Common myeloid progenitor, CD34-positive (primary cell): ENCODE measurements at regions not wholly inside any gene's neighbourhood (a gene's known extent, or its start where the extent isn't known, plus 50 kb on each side); places are given as distances from the start of the nearest gene placed in this dataset.

Experiments
- CTCF ChIA-PET: fragments of 350-600 bp; sonication (Branson Sonifier 250); formaldehyde crosslinking; loops from one replicate; lab custom pipeline; 2021; ENCODE audit warnings: antibody characterized with exemption; lab: Charles Lee
- POLR2A ChIA-PET: fragments of 350-600 bp; sonication (Branson Sonifier 250); formaldehyde crosslinking; loops from one replicate; lab custom pipeline; 2021; ENCODE audit warnings: antibody characterized with exemption; lab: Charles Lee
- DNase-seq, 3 donors: peaks; one replicate each; pipeline versions ENCODE4 v3.0.0 to v3.0.0-alpha.2; 2013
- H3K27ac ChIP-seq, 2 experiments: 1 replicate in 1 of 2; 2 replicates in 1 of 2; pipeline ENCODE4 v1.7.0; 2013; ENCODE audit warnings: inconsistent platforms in 2 of 2, low read length in 2 of 2, mild to moderate bottlenecking in 2 of 2, low read depth in 1 of 2, moderate library complexity in 1 of 2; ENCODE audit not compliant: severe bottlenecking in 2 of 2, insufficient read depth in 1 of 2, poor library complexity in 1 of 2
- H3K27me3 ChIP-seq, 5 experiments: replicated peaks in 2 of 5; 1 replicate in 3 of 5; 2 replicates in 2 of 5; pipeline versions ENCODE4 v1.6.1 to v1.7.0; 2013; ENCODE audit warnings: low read length in 4 of 5, mild to moderate bottlenecking in 2 of 5, moderate library complexity in 2 of 5, inconsistent platforms in 1 of 5; ENCODE audit not compliant: insufficient read depth in 5 of 5, control insufficient read depth in 4 of 5
- H3K36me3 ChIP-seq, 4 experiments: 1 replicate in 2 of 4; 2 replicates in 2 of 4; pipeline versions ENCODE4 v1.6.1 to v1.7.0; 2013; ENCODE audit warnings: low read length in 3 of 4, control low read depth in 1 of 4, mild to moderate bottlenecking in 1 of 4; ENCODE audit not compliant: control insufficient read depth in 4 of 4, insufficient read depth in 4 of 4
- H3K4me1 ChIP-seq, 4 experiments: 1 replicate in 3 of 4; 2 replicates in 1 of 4; pipeline versions ENCODE4 v1.6.1 to v1.7.1; 2013; ENCODE audit warnings: low read length in 3 of 4, mild to moderate bottlenecking in 3 of 4, control low read depth in 1 of 4, inconsistent platforms in 1 of 4, moderate library complexity in 1 of 4; ENCODE audit not compliant: control insufficient read depth in 4 of 4, insufficient read depth in 4 of 4; ENCODE audit errors: control extremely low read depth in 1 of 4
- H3K4me3 ChIP-seq, 7 experiments: 1 replicate in 4 of 7; 2 replicates in 3 of 7; pipeline versions ENCODE4 v1.5.1 to v1.7.0; 2013; ENCODE audit warnings: mild to moderate bottlenecking in 7 of 7, low read length in 6 of 7, moderate library complexity in 6 of 7, inconsistent platforms in 2 of 7, low read depth in 2 of 7, control low read depth in 1 of 7; ENCODE audit not compliant: insufficient read depth in 4 of 7, control insufficient read depth in 1 of 7; ENCODE audit errors: extremely low read depth in 1 of 7
- H3K9me3 ChIP-seq, 5 experiments: 1 replicate in 4 of 5; 2 replicates in 1 of 5; pipeline versions ENCODE4 v1.6.1 to v1.7.1; 2013; ENCODE audit warnings: low read length in 4 of 5, mild to moderate bottlenecking in 2 of 5, inconsistent platforms in 1 of 5, low read depth in 1 of 5, moderate library complexity in 1 of 5; ENCODE audit not compliant: control insufficient read depth in 4 of 5, insufficient read depth in 2 of 5; ENCODE audit errors: control extremely low read depth in 1 of 5
- WGBS: methylation state at CpG from one replicate; pipeline ENCODE4 v1.1.5; 2013; ENCODE audit not compliant: insufficient coverage; 5-methylcytosine and 5-hydroxymethylcytosine counted together

- Histone ChIP-seq H3K27me3 (no peaks in the 10 kb centered on the region), H3K36me3 (no peaks in the 10 kb centered on the region), H3K9me3 (no peaks in the 10 kb centered on the region), H3K27ac (no peak overlapping the region), H3K4me1 (peaks cover 5 to 14% (median 13%) of the 10 kb centered on the region in 4 experiments), H3K4me3 (peak overlapping the region in 4 of 7 experiments; percentile 7 to 52 (median 48))
- peak; percentile 50 to 93 (median 92) for DNase-seq
- 9% methylated on average over 9 of the region's 14 CpGs for WGBS
- CTCF ChIA-PET = no interaction called here
- POLR2A ChIA-PET = interaction anchor here (0.5 kb wide), 1 partner anchor 113 kb away, joined by 3 read pairs; no protein-coding TSS in a partner anchor
Observed at GRCh38 chr9:89701221-89701798, 96.5 kb downstream of the GADD45G start.

GRCh38 chr9:89702401-89702800 lies 97.6 kb downstream of the GADD45G start:
- WGBS = no CpG with 5 or more reads among the region's 3 CpGs
- CTCF ChIA-PET = interaction anchor here (0.9 to 1.9 kb wide), 5 partner anchors 37 to 221 kb away, joined by 3 to 4 read pairs (median 3); no protein-coding TSS in a partner anchor
- POLR2A ChIA-PET = interaction anchor here (0.6 kb wide), 1 partner anchor 60 kb away, joined by 5 read pairs; no protein-coding TSS in a partner anchor

GRCh38 chr9:89705651-89706050 lies 100.8 kb downstream of the GADD45G start:
- DNase-seq = no peak
- POLR2A ChIA-PET = no interaction called here
- CTCF ChIA-PET = no interaction called here

More at GRCh38 chr9:89702401-89702800, 97.6 kb downstream of the GADD45G start:
- no peak for DNase-seq
- no peaks in the 10 kb centered on the region for H3K36me3 ChIP-seq
- H3K4me1 ChIP-seq = peaks cover 5 to 14% (median 13%) of the 10 kb centered on the region in 4 experiments
- H3K4me3 ChIP-seq = no peak overlapping the region
- no peaks in the 10 kb centered on the region for H3K9me3 ChIP-seq
- H3K27me3 ChIP-seq = no peaks in the 10 kb centered on the region
- H3K27ac ChIP-seq = no peak overlapping the region

GRCh38 chr9:89706086-89706485 lies 101.3 kb downstream of the GADD45G start:
- H3K9me3 ChIP-seq = no peaks in the 10 kb centered on the region
- H3K27ac ChIP-seq = no peak overlapping the region
- no peaks in the 10 kb centered on the region for H3K27me3 ChIP-seq
- ChIA-PET POLR2A (no interaction called here), CTCF (no interaction called here)
- no peak for DNase-seq
- peaks cover 0 to 16% (median 9%) of the 10 kb centered on the region in 4 experiments for H3K4me1 ChIP-seq
- WGBS = 70% methylated on average over 1 of the region's 3 CpGs
- no peak overlapping the region for H3K4me3 ChIP-seq
- H3K36me3 ChIP-seq = no peaks in the 10 kb centered on the region

More at GRCh38 chr9:89705651-89706050, 100.8 kb downstream of the GADD45G start:
- H3K4me3 ChIP-seq = no peak overlapping the region
- H3K4me1 ChIP-seq = peaks cover 4 to 16% (median 13%) of the 10 kb centered on the region in 4 experiments
- no peaks in the 10 kb centered on the region for H3K9me3 ChIP-seq
- no peaks in the 10 kb centered on the region for H3K27me3 ChIP-seq
- WGBS = 0% methylated on average over 1 of the region's 1 CpG
- no peak overlapping the region for H3K27ac ChIP-seq
- H3K36me3 ChIP-seq = no peaks in the 10 kb centered on the region

GRCh38 chr9:89706731-89707191 lies 101.9 kb downstream of the GADD45G start:
- H3K9me3 ChIP-seq = no peaks in the 10 kb centered on the region
- ChIA-PET CTCF (no interaction called here), POLR2A (no interaction called here)
- H3K4me3 ChIP-seq = no peak overlapping the region
- 65% methylated on average over 4 of the region's 5 CpGs for WGBS
- DNase-seq = no peak
- no peaks in the 10 kb centered on the region for H3K36me3 ChIP-seq
- H3K27me3 ChIP-seq = no peaks in the 10 kb centered on the region
- H3K27ac ChIP-seq = no peak overlapping the region
- peaks cover 0 to 11% (median 2%) of the 10 kb centered on the region in 4 experiments for H3K4me1 ChIP-seq

- H3K27me3 ChIP-seq = no peaks in the 10 kb centered on the region
- H3K36me3 ChIP-seq = no peaks in the 10 kb centered on the region
- H3K4me1 ChIP-seq = peaks cover 0 to 9% (median 0%) of the 10 kb centered on the region in 4 experiments
- no peak overlapping the region for H3K27ac ChIP-seq
- 75% methylated on average over 5 of the region's 6 CpGs for WGBS
- ChIA-PET CTCF (interaction anchor here (1.0 to 1.3 kb wide), 3 partner anchors 18 to 87 kb away, joined by 3 read pairs; no protein-coding TSS in a partner anchor), POLR2A (no interaction called here)
- H3K4me3 ChIP-seq = no peak overlapping the region
- DNase-seq = peak in 2 of 3 donors; percentile 32 to 43
- no peaks in the 10 kb centered on the region for H3K9me3 ChIP-seq
Observed at GRCh38 chr9:89710697-89711096, 105.9 kb downstream of the GADD45G start.

- ChIA-PET CTCF (interaction anchor here (1.0 kb wide), 1 partner anchor 49 kb away, joined by 3 read pairs; no protein-coding TSS in a partner anchor), POLR2A (no interaction called here)
- WGBS = 0% methylated on average over 1 of the region's 5 CpGs
- Histone ChIP-seq H3K4me1 (peaks cover 0 to 9% (median 0%) of the 10 kb centered on the region in 4 experiments), H3K27ac (no peak overlapping the region), H3K36me3 (no peaks in the 10 kb centered on the region), H3K9me3 (no peaks in the 10 kb centered on the region), H3K4me3 (no peak overlapping the region), H3K27me3 (no peaks in the 10 kb centered on the region)
- no peak for DNase-seq
Observed at GRCh38 chr9:89711866-89712265, 107.1 kb downstream of the GADD45G start.
